ENCODE measurements at regions not wholly inside any gene's neighbourhood (a gene's known extent, or its start where the extent isn't known, plus 50 kb on each side); places are given as distances from the start of the nearest gene placed in this dataset.

DNA sequence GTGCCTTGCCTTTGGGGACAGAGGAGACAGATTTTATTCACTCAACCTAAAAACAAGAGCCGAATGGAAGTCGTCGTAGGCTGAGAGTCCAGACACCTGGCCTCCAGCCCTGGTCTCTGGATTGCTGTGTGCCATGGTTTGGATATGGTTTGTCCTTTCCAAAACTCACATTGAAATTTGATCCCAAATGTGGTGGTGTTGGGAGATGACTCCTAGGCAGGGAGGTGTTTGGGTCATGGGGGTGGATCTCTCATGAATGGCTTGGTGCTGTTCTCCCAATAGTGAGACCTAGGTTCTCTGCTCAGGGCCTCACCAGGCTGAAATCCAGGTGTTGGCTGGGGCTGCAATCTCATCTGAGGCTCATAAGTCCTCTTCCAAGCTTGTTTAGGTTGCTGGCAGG lies 75.5 kb downstream of the FOXD2 start:
- intact Hi-C loops (cut with micrococcal nuclease; ENCODE audit: unreplicated experiment): no loop called here

GRCh38 chr1:47514229-47514628 lies 76.4 kb downstream of the FOXD2 start:
- ChIA-PET POLR2A (ENCODE audit: unreplicated experiment) (no interaction called here), CTCF (no interaction called here)
- Histone ChIP-seq H3K79me2 (ENCODE audit: low read depth) (no peaks in the 10 kb centered on the region), H3K27ac (no peak overlapping the region), H4K20me1 (ENCODE audit: insufficient read depth) (no peaks in the 10 kb centered on the region), H3K4me2 (no peak overlapping the region), H3K4me1 (replicated peaks; ENCODE audit: insufficient read depth) (no peaks in the 10 kb centered on the region), H2AFZ (no peak overlapping the region), H3K27me3 (ENCODE audit: insufficient read depth, low read depth) (0 out of 2 replicates have a peak, but pooled peaks cover 4% of the 10 kb centered on the region), H3K9me3 (ENCODE audit: insufficient read depth, low read depth) (no peaks in the 10 kb centered on the region), H3F3A (ENCODE audit: insufficient read depth, low read depth) (no peaks in the 10 kb centered on the region; the same call in 1 of the 2 replicates), H3K36me3 (ENCODE audit: low read depth) (no peaks in the 10 kb centered on the region), H3K9me2 (ENCODE audit: insufficient read depth) (no peaks in the 10 kb centered on the region), H3K4me3 (no peak overlapping the region)
- BruUV-seq (replicated peaks): no TSS peak
- no peak for TF ChIP-seq CTCF (conservative IDR thresholded peaks at IDR 0.05)
- no peak for TF ChIP-seq EZH2 (IDR thresholded peaks at IDR 0.05; ENCODE audit: low read depth)
- DNase-seq: no peak
- intact Hi-C loops (cut with micrococcal nuclease; ENCODE audit: unreplicated experiment): no loop called here

More for the DNA sequence above, 75.5 kb downstream of the FOXD2 start:
- Histone ChIP-seq H3K9me3 (ENCODE audit: insufficient read depth, low read depth) (no peaks in the 10 kb centered on the region), H3K79me2 (ENCODE audit: low read depth) (no peaks in the 10 kb centered on the region), H3K27ac (no peak overlapping the region), H2AFZ (no peak overlapping the region), H3K4me2 (no peak overlapping the region), H3K4me3 (no peak overlapping the region), H3F3A (ENCODE audit: insufficient read depth, low read depth) (no peaks in the 10 kb centered on the region; the same call in 1 of the 2 replicates), H3K4me1 (replicated peaks; ENCODE audit: insufficient read depth) (no peaks in the 10 kb centered on the region), H4K20me1 (ENCODE audit: insufficient read depth) (no peaks in the 10 kb centered on the region), H3K36me3 (ENCODE audit: low read depth) (no peaks in the 10 kb centered on the region), H3K27me3 (ENCODE audit: insufficient read depth, low read depth) (peaks cover 4% of the 10 kb centered on the region; the same call in 1 of the 2 replicates), H3K9me2 (ENCODE audit: insufficient read depth) (no peaks in the 10 kb centered on the region)
- TF ChIP-seq EZH2 (IDR thresholded peaks at IDR 0.05; ENCODE audit: low read depth): no peak
- TF ChIP-seq CTCF (conservative IDR thresholded peaks at IDR 0.05): no peak
- POLR2A ChIA-PET (ENCODE audit: unreplicated experiment): no interaction called here
- CTCF ChIA-PET: interaction anchor here (0.6 kb wide), 1 partner anchor 158 kb away, joined by 4 read pairs; no protein-coding TSS in a partner anchor
- no peak for DNase-seq
- BruUV-seq (replicated peaks): no TSS peak

- H3K9me3 ChIP-seq (ENCODE audit: insufficient read depth, low read depth): no peaks in the 10 kb centered on the region
- no peak overlapping the region for H2AFZ ChIP-seq
- no peaks in the 10 kb centered on the region for H3K79me2 ChIP-seq (ENCODE audit: low read depth)
- H4K20me1 ChIP-seq (ENCODE audit: insufficient read depth): no peaks in the 10 kb centered on the region
- CTCF ChIA-PET: no interaction called here
- POLR2A ChIA-PET (ENCODE audit: unreplicated experiment): no interaction called here
- H3K9me2 ChIP-seq (ENCODE audit: insufficient read depth): no peaks in the 10 kb centered on the region
- H3K36me3 ChIP-seq (ENCODE audit: low read depth): no peaks in the 10 kb centered on the region
- DNase-seq: no peak
- H3K27me3 ChIP-seq (ENCODE audit: insufficient read depth, low read depth): 0 out of 2 replicates have a peak, but pooled peaks cover 4% of the 10 kb centered on the region
- no peaks in the 10 kb centered on the region for H3F3A ChIP-seq (ENCODE audit: insufficient read depth, low read depth)
- H3K4me1 ChIP-seq (replicated peaks; ENCODE audit: insufficient read depth): no peaks in the 10 kb centered on the region
- no peak for TF ChIP-seq EZH2 (IDR thresholded peaks at IDR 0.05; ENCODE audit: low read depth)
- no peak for TF ChIP-seq CTCF (conservative IDR thresholded peaks at IDR 0.05)
- intact Hi-C loops (cut with micrococcal nuclease; ENCODE audit: unreplicated experiment): no loop called here
- no peak overlapping the region for H3K27ac ChIP-seq
- no peak overlapping the region for H3K4me3 ChIP-seq
- H3K4me2 ChIP-seq: no peak overlapping the region
- BruUV-seq (replicated peaks): no TSS peak
Measured at GRCh38 chr1:47515164-47515789, 77.4 kb downstream of the FOXD2 start.
